Liver (tissue), 8 donors: ENCODE measurements at regions not wholly inside any gene's neighbourhood (a gene's known extent, or its start where the extent isn't known, plus 50 kb on each side); places are given as distances from the start of the nearest gene placed in this dataset.

ENCODE experiments used
- DNase-seq: peaks from one replicate; pipeline ENCODE4 v3.0.0-alpha.2; 2017; ENCODE audit warnings: low spot score
- H3K27ac ChIP-seq, 2 donors: one replicate each; pipeline ENCODE4 v1.7.0; 2013; ENCODE audit warnings: inconsistent platforms in 2 of 2, low read length in 2 of 2, control low read depth in 1 of 2, low read depth in 1 of 2, mild to moderate bottlenecking in 1 of 2
- H3K27me3 ChIP-seq, 4 donors: one replicate each; pipeline versions ENCODE4 v1.6.1 to v1.7.0; 2013; ENCODE audit warnings: low read length in 3 of 4, inconsistent platforms in 1 of 4, mild to moderate bottlenecking in 1 of 4, moderate library complexity in 1 of 4; ENCODE audit not compliant: control insufficient read depth in 4 of 4, insufficient read depth in 4 of 4
- H3K36me3 ChIP-seq, 4 donors: one replicate each; pipeline versions ENCODE4 v1.6.1 to v1.7.0; 2013; ENCODE audit warnings: low read length in 3 of 4, mild to moderate bottlenecking in 3 of 4, low read depth in 1 of 4, moderate library complexity in 1 of 4; ENCODE audit not compliant: control insufficient read depth in 4 of 4, insufficient read depth in 3 of 4
- H3K4me1 ChIP-seq, 4 donors: one replicate each; pipeline versions ENCODE4 v1.6.1 to v1.7.0; 2013; ENCODE audit warnings: low read length in 3 of 4, mild to moderate bottlenecking in 3 of 4, moderate library complexity in 1 of 4; ENCODE audit not compliant: control insufficient read depth in 4 of 4, insufficient read depth in 4 of 4
- H3K4me3 ChIP-seq, 3 donors: one replicate each; pipeline versions ENCODE4 v1.6.1 to v1.7.0; 2013; ENCODE audit warnings: low read length in 3 of 3, control low read depth in 1 of 3, low read depth in 1 of 3, mild to moderate bottlenecking in 1 of 3
- H3K9ac ChIP-seq, 2 donors: one replicate each; pipeline ENCODE4 v1.7.0; 2013; ENCODE audit warnings: low read length in 2 of 2, mild to moderate bottlenecking in 2 of 2, moderate library complexity in 2 of 2, control low read depth in 1 of 2, low read depth in 1 of 2
- H3K9me3 ChIP-seq, 4 donors: one replicate each; pipeline versions ENCODE4 v1.6.1 to v1.7.0; 2013; ENCODE audit warnings: low read length in 3 of 4; ENCODE audit not compliant: control insufficient read depth in 4 of 4
- ATF3 ChIP-seq: IDR thresholded peaks from 2 replicates; pipeline ENCODE4 v1.6.1; 2016; ENCODE audit warnings: antibody characterized with exemption
- CTCF ChIP-seq: fragments of 150-350 bp; IDR thresholded peaks from 2 replicates; pipeline ENCODE4 v1.5.1; 2017; ENCODE audit warnings: improper control_type of control experiment, low read depth, low read length; ENCODE audit not compliant: missing input control
- EGR1 ChIP-seq, 2 donors: IDR thresholded peaks; 2 replicates each; pipeline ENCODE4 v1.6.1; 2016 to 2018; ENCODE audit warnings: antibody characterized with exemption in 2 of 2, low read depth in 2 of 2
- FOXA1 ChIP-seq: IDR thresholded peaks from 2 replicates; pipeline ENCODE4 v1.6.1; 2016; ENCODE audit warnings: antibody characterized with exemption
- FOXA2 ChIP-seq: IDR thresholded peaks from 2 replicates; pipeline ENCODE4 v1.6.1; 2016; ENCODE audit warnings: antibody characterized with exemption
- GABPA ChIP-seq, 2 donors: IDR thresholded peaks in 1 of 2; conservative IDR thresholded peaks in 1 of 2; 2 replicates each; pipeline ENCODE4 v1.6.1; 2016; ENCODE audit warnings: antibody characterized with exemption in 2 of 2, mild to moderate bottlenecking in 1 of 2, moderate library complexity in 1 of 2
- HNF4A ChIP-seq, 2 donors: conservative IDR thresholded peaks; 2 replicates each; pipeline ENCODE4 v1.6.1; 2016; ENCODE audit warnings: antibody characterized with exemption in 2 of 2, mild to moderate bottlenecking in 2 of 2
- HNF4G ChIP-seq: IDR thresholded peaks from 2 replicates; pipeline ENCODE4 v1.6.1; 2016; ENCODE audit warnings: antibody characterized with exemption
- JUND ChIP-seq, 2 donors: IDR thresholded peaks; 2 replicates each; pipeline ENCODE4 v1.6.1; 2016; ENCODE audit warnings: antibody characterized with exemption in 2 of 2
- MAX ChIP-seq: IDR thresholded peaks from 2 replicates; pipeline ENCODE4 v1.6.1; 2016; ENCODE audit warnings: antibody characterized with exemption
- RAD21 ChIP-seq, 2 donors: IDR thresholded peaks; 2 replicates each; pipeline ENCODE4 v1.6.1; 2016; ENCODE audit warnings: antibody characterized with exemption in 2 of 2, mild to moderate bottlenecking in 2 of 2
- REST ChIP-seq: IDR thresholded peaks from 2 replicates; pipeline ENCODE4 v1.6.1; 2016; ENCODE audit warnings: antibody characterized with exemption, mild to moderate bottlenecking
- RXRA ChIP-seq, 2 donors: IDR thresholded peaks; 2 replicates each; pipeline ENCODE4 v1.6.1; 2017 to 2018; ENCODE audit warnings: antibody characterized with exemption in 2 of 2, mild to moderate bottlenecking in 1 of 2
- SP1 ChIP-seq: IDR thresholded peaks from 2 replicates; pipeline ENCODE4 v1.6.1; 2018; ENCODE audit warnings: antibody characterized with exemption, mild to moderate bottlenecking
- TAF1 ChIP-seq: conservative IDR thresholded peaks from 2 replicates; pipeline ENCODE4 v1.6.1; 2016; ENCODE audit warnings: antibody characterized with exemption, mild to moderate bottlenecking
- YY1 ChIP-seq: IDR thresholded peaks from 2 replicates; pipeline ENCODE4 v1.6.1; 2016; ENCODE audit warnings: antibody characterized with exemption, mild to moderate bottlenecking
- WGBS: extraction: QIAGEN DNeasy Blood & Tissue Kit; methylation state at CpG from one replicate; pipeline ENCODE4 v1.1.7; 2013; 5-methylcytosine and 5-hydroxymethylcytosine counted together
- donor health status: healthy.
- donor health status: healthy.
- donor health status: healthy.
- donor health status: healthy.
- donor health status: healthy.

GRCh38 chr9:78871452-78872331 is 574.8 kb downstream of the PSAT1 start:
- H3K9me3 ChIP-seq = no peaks in the 10 kb centered on the region
- H3K27me3 ChIP-seq = no peaks in the 10 kb centered on the region
- H3K9ac ChIP-seq = no peak overlapping the region
- H3K27ac ChIP-seq = no peak overlapping the region
- H3K36me3 ChIP-seq = no peaks in the 10 kb centered on the region
- H3K4me1 ChIP-seq = no peaks in the 10 kb centered on the region
- WGBS = 75% methylated on average over 4 of the region's 4 CpGs
- TF ChIP-seq YY1 = no peak
- no peak for TF ChIP-seq HNF4A (conservative IDR thresholded peaks at IDR 0.05)
- no peak for TF ChIP-seq SP1
- TF ChIP-seq MAX = no peak
- no peak for TF ChIP-seq FOXA2
- TF ChIP-seq RXRA (IDR thresholded peaks at IDR 0.05) = no peak
- no peak for TF ChIP-seq ATF3
- no peak for TF ChIP-seq REST
- TF ChIP-seq HNF4G = no peak
- TF ChIP-seq CTCF = no peak
- TF ChIP-seq JUND (IDR thresholded peaks at IDR 0.05) = no peak
- TF ChIP-seq FOXA1 = no peak
- no peak overlapping the region for H3K4me3 ChIP-seq
- no peak for DNase-seq

- no peak for DNase-seq
- WGBS = 87% methylated on average over 2 of the region's 2 CpGs
- TF ChIP-seq TAF1 (no peak), RXRA (IDR thresholded peaks at IDR 0.05) (no peak), RAD21 (IDR thresholded peaks at IDR 0.05) (no peak), GABPA (IDR thresholded peaks at IDR 0.05 in 1 of 2, conservative IDR thresholded peaks at IDR 0.05 in 1 of 2) (no peak), CTCF (no peak), ATF3 (no peak), EGR1 (IDR thresholded peaks at IDR 0.05; ENCODE audit: low read depth in 2 of 2) (no peak)
Observed at GRCh38 chr9:78874061-78874460, 577.1 kb downstream of the PSAT1 start.

More at GRCh38 chr9:78874061-78874460, 577.1 kb downstream of the PSAT1 start:
- Histone ChIP-seq H3K4me3 (no peak overlapping the region), H3K9me3 (no peaks in the 10 kb centered on the region), H3K27me3 (no peaks in the 10 kb centered on the region), H3K4me1 (no peaks in the 10 kb centered on the region), H3K36me3 (no peaks in the 10 kb centered on the region), H3K9ac (no peak overlapping the region), H3K27ac (no peak overlapping the region)
